RWPE2 (cell line): ENCODE measurements at regions not wholly inside any gene's neighbourhood (a gene's known extent, or its start where the extent isn't known, plus 50 kb on each side); places are given as distances from the start of the nearest gene placed in this dataset.

Experiments used
- ATAC-seq: fragments of 200-7000 bp; cut with Tn5 transposase; 3 replicates; pipeline ENCODE4 v1.9.1; 2021; ENCODE audit warnings: low read depth
- DNase-seq: peaks from one replicate; pipeline ENCODE4 v3.0.0-alpha.2; 2020; ENCODE audit warnings: low spot score
- H3K27ac ChIP-seq: fragments of 450-650 bp; 2 replicates; pipeline ENCODE4 v1.5.1; 2017; ENCODE audit warnings: mild to moderate bottlenecking; ENCODE audit not compliant: poor library complexity, severe bottlenecking
- H3K27me3 ChIP-seq: fragments of 250-450 bp; sonication (Bioruptor Pico); 2 replicates; pipeline ENCODE4 v1.5.1; 2021; ENCODE audit warnings: mild to moderate bottlenecking, moderate library complexity; ENCODE audit not compliant: insufficient read depth, poor library complexity, severe bottlenecking
- H3K36me3 ChIP-seq: fragments of 250-450 bp; sonication (Bioruptor Pico); 2 replicates; pipeline ENCODE4 v1.5.1; 2020; ENCODE audit warnings: low read depth, mild to moderate bottlenecking, moderate library complexity
- H3K4me1 ChIP-seq: fragments of 250-450 bp; sonication (Bioruptor Pico); 2 replicates; pipeline ENCODE4 v1.5.1; 2021; ENCODE audit warnings: mild to moderate bottlenecking, moderate library complexity; ENCODE audit not compliant: insufficient read depth, poor library complexity, severe bottlenecking
- H3K4me3 ChIP-seq: fragments of 250-450 bp; sonication (Bioruptor Pico); 2 replicates; pipeline ENCODE4 v1.5.1; 2021; ENCODE audit warnings: mild to moderate bottlenecking, moderate library complexity; ENCODE audit not compliant: severe bottlenecking
- H3K9me3 ChIP-seq: fragments of 250-450 bp; sonication (Bioruptor Pico); 2 replicates; pipeline ENCODE4 v1.5.1; 2021; ENCODE audit warnings: mild to moderate bottlenecking, moderate library complexity; ENCODE audit not compliant: severe bottlenecking
- TF ChIP-seq, protein P1 (sequence below): fragments of 450-650 bp; IDR thresholded peaks from one replicate; pipeline ENCODE4 v1.5.1; 2017; ENCODE audit warnings: mild to moderate bottlenecking, moderate library complexity; ENCODE audit not compliant: poor library complexity, severe bottlenecking

GRCh38 chr20:22703843-22704242 is 119.5 kb upstream of the FOXA2 start:
- ATAC-seq = no peak
- H3K27me3 ChIP-seq = no peaks in the 10 kb centered on the region
- no peaks in the 10 kb centered on the region for H3K9me3 ChIP-seq
- H3K27ac ChIP-seq = no peak overlapping the region
- H3K4me1 ChIP-seq = no peaks in the 10 kb centered on the region
- H3K4me3 ChIP-seq = no peak overlapping the region
- no peak for DNase-seq
- H3K36me3 ChIP-seq = no peaks in the 10 kb centered on the region
- TF ChIP-seq, protein P1, sequence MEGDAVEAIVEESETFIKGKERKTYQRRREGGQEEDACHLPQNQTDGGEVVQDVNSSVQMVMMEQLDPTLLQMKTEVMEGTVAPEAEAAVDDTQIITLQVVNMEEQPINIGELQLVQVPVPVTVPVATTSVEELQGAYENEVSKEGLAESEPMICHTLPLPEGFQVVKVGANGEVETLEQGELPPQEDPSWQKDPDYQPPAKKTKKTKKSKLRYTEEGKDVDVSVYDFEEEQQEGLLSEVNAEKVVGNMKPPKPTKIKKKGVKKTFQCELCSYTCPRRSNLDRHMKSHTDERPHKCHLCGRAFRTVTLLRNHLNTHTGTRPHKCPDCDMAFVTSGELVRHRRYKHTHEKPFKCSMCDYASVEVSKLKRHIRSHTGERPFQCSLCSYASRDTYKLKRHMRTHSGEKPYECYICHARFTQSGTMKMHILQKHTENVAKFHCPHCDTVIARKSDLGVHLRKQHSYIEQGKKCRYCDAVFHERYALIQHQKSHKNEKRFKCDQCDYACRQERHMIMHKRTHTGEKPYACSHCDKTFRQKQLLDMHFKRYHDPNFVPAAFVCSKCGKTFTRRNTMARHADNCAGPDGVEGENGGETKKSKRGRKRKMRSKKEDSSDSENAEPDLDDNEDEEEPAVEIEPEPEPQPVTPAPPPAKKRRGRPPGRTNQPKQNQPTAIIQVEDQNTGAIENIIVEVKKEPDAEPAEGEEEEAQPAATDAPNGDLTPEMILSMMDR = no peak

- Histone ChIP-seq H3K27me3 (no peaks in the 10 kb centered on the region), H3K36me3 (no peaks in the 10 kb centered on the region), H3K27ac (no peak overlapping the region), H3K4me3 (no peak overlapping the region), H3K4me1 (peaks cover 9% of the 10 kb centered on the region), H3K9me3 (no peaks in the 10 kb centered on the region)
- TF ChIP-seq, protein P1 = no peak
- ATAC-seq (no peak), DNase-seq (no peak)
Measured at GRCh38 chr20:22711971-22712755, 127.8 kb upstream of the FOXA2 start.

- no peaks in the 10 kb centered on the region for H3K27me3 ChIP-seq
- no peak for DNase-seq
- H3K9me3 ChIP-seq = no peaks in the 10 kb centered on the region
- no peak overlapping the region for H3K4me3 ChIP-seq
- peaks cover 20% of the 10 kb centered on the region for H3K4me1 ChIP-seq
- peak overlapping the region; percentile 43 for H3K27ac ChIP-seq
- TF ChIP-seq, protein P1 = no peak
- peak; percentile 59 for ATAC-seq
- no peaks in the 10 kb centered on the region for H3K36me3 ChIP-seq
Measured at GRCh38 chr20:22716821-22717351, 132.5 kb upstream of the FOXA2 start.

DNA sequence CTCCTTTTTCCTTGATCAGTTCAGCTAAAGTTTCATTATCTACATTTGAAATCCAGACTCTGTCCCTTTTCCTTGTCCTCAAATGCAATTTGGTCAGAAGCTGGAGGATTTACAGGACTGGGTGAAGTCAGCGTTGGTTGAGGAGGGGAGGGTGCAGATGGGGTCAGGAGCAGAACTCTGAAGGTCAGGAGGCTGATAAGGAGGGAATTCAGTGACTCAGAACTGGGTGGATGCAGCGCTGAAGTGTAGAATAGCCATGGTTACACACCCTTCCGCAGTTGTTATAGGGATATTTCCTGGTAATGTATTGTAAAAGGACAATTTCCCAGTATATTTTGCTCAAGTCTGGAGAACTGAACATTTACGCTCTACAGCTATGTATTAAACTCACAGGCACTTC is 133.1 kb upstream of the FOXA2 start:
- Histone ChIP-seq H3K9me3 (no peaks in the 10 kb centered on the region), H3K4me1 (peaks cover 20% of the 10 kb centered on the region), H3K4me3 (no peak overlapping the region), H3K27me3 (no peaks in the 10 kb centered on the region), H3K27ac (peak overlapping the region; percentile 43), H3K36me3 (no peaks in the 10 kb centered on the region)
- TF ChIP-seq, protein P1 = no peak
- peak; percentile 61 for ATAC-seq
- DNase-seq = no peak

DNA sequence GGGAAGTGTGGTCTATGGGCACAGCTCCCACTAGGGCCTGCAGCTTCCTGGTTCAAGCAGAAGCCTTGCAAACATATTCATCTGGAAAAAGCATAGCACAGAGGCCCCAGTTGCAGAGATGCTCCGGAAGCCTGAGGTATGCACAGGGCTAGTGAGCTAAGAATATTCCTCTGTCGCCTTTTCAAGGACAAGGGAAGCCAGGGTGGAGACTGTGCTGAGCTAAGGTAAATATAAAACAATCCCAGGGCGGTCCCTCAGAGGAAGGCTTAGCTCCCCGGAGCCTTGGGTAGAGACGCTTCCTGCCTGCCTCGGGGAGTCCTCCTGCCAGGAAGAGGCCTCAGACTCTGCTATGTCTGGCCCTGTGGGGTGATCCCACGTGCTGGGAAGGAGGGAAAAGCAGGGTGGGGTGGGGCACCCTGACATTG is 134.8 kb upstream of the FOXA2 start:
- TF ChIP-seq, protein P1 = no peak
- ATAC-seq = no peak
- peaks cover 20% of the 10 kb centered on the region for H3K4me1 ChIP-seq
- H3K27me3 ChIP-seq = no peaks in the 10 kb centered on the region
- H3K4me3 ChIP-seq = no peak overlapping the region
- no peaks in the 10 kb centered on the region for H3K9me3 ChIP-seq
- DNase-seq = no peak
- no peaks in the 10 kb centered on the region for H3K36me3 ChIP-seq
- H3K27ac ChIP-seq = no peak overlapping the region
